Bronchial epithelial cell (primary cell): ENCODE measurements at regions not wholly inside any gene's neighbourhood (a gene's known extent, or its start where the extent isn't known, plus 50 kb on each side); places are given as distances from the start of the nearest gene placed in this dataset.

ENCODE experiments used
- DNase-seq: peaks from one replicate; pipeline ENCODE4 v3.0.0-alpha.2; 2010; ENCODE audit warnings: low read depth
- FAIRE-seq: peaks from 2 replicates; lab custom pipeline; 2011; peaks lifted over from hg19 to GRCh38; lab: Jason Lieb, UNC
- H3K27me3 ChIP-seq: 2 replicates; pipeline ENCODE4 v1.5.1; 2011; ENCODE audit warnings: low read length; ENCODE audit not compliant: control insufficient read depth, insufficient read depth
- H3K36me3 ChIP-seq: 2 replicates; pipeline ENCODE4 v1.5.1; 2011; ENCODE audit warnings: low read length; ENCODE audit not compliant: control insufficient read depth, insufficient read depth
- H3K4me3 ChIP-seq: 2 replicates; pipeline ENCODE4 v1.5.1; 2011; ENCODE audit warnings: mild to moderate bottlenecking, low read depth, low read length, control low read depth
- TF ChIP-seq, protein P1 (sequence below): IDR thresholded peaks from 2 replicates; pipeline ENCODE4 v1.5.1; 2011; ENCODE audit warnings: mild to moderate bottlenecking, moderate library complexity, low read length, control low read depth, inconsistent platforms; ENCODE audit not compliant: insufficient read depth, severe bottlenecking

DNA sequence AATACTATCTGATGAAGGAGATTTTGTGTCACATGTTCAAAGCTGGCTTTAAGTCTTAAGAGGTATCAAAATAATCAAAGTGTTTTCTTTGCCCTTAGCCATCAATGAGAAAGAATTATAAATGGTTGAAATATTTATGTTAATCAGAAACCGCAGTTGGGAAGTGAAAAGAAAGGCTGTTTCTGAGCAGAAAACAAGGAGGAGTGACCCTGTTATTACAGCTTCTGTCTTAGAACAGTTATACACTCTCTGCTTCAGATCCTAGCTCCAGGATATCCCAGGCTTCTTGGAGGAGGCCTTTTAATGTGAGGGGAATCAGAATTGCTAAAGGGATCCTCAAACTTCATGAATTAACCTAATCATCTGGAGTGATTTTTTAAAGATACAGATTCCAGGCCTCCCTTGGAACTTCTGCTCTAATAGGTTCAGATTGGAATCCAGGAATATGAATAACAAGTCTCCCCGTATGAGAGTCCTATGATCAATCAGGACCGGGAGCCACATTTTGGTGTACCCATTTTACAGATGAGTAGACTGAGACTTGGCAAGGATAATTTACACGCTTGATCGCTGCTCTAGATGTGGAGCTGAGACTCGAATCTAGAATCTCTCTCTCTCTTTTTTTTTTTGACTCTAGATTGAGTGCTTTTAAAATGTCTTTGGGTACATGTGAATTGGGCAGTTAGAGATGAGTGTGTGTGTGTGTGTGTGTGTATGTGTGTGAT, 50.8 kb upstream of the JAG1 start:
- TF ChIP-seq, protein P1, sequence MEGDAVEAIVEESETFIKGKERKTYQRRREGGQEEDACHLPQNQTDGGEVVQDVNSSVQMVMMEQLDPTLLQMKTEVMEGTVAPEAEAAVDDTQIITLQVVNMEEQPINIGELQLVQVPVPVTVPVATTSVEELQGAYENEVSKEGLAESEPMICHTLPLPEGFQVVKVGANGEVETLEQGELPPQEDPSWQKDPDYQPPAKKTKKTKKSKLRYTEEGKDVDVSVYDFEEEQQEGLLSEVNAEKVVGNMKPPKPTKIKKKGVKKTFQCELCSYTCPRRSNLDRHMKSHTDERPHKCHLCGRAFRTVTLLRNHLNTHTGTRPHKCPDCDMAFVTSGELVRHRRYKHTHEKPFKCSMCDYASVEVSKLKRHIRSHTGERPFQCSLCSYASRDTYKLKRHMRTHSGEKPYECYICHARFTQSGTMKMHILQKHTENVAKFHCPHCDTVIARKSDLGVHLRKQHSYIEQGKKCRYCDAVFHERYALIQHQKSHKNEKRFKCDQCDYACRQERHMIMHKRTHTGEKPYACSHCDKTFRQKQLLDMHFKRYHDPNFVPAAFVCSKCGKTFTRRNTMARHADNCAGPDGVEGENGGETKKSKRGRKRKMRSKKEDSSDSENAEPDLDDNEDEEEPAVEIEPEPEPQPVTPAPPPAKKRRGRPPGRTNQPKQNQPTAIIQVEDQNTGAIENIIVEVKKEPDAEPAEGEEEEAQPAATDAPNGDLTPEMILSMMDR, result no peak
- FAIRE-seq (no peak), DNase-seq (no peak)
- no peak overlapping the region for H3K4me3 ChIP-seq
- H3K36me3 ChIP-seq, result no peaks in the 10 kb centered on the region
- no peaks in the 10 kb centered on the region for H3K27me3 ChIP-seq

DNA sequence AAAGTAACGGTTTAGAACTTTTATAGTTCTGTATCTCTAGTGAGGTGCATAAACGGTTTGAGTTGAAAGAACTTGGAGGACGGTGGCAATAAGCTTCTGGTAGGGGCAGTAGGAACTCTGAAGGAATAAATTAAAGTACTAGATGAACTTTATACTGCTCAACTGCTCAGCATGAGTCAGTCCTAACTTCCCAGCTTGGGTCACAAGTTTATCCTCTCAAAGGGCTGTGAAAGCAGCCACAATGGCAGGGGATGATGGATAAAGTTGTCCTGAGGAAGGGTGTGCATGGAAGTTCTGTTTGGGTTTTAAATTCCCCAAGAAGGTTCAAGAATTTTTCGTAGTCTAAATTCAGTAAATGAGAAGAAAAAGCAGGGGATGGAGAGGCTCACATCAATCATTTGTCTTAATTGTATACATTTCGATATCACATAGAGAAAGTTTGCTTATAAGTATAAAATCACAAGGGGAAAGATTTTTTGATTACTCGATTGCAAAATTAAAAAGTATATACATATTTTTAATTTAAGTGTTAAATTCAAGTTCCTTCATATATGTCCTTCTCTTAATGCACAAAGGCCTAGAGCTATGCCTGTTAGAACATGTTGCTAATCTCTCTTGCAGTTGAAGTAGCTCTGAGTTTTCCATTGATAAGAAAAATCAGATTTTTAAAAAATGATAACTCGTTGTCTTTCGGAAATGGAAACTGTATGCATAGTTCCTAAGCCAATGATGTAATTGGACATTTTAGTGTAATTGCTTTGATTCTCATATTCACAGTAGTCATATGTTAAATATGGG, 55.3 kb upstream of the JAG1 start:
- TF ChIP-seq, protein P1, result no peak
- FAIRE-seq (no peak), DNase-seq (peak; percentile 66)
- Histone ChIP-seq H3K27me3 (no peaks in the 10 kb centered on the region), H3K4me3 (no peak overlapping the region), H3K36me3 (no peaks in the 10 kb centered on the region)

DNA sequence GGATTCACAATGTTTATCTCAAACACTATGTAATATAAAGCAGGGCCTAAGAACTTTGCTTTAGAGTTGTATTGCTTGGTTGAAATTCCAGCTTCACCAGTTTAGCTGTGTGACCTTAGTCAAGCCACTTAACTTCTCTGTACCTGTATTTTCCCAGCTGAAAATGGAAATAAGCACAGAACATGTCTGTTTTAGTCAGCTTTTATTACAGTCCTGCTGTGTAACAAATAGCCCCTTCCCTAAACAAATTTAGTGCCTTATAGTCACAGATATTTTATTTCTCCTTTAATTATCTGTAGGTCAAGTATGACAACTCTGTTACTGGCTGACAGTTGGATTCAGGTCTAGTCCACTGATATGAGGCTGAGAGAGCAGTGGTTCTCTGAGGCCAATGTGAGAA, 56.0 kb upstream of the JAG1 start:
- Histone ChIP-seq H3K4me3 (no peak overlapping the region), H3K36me3 (no peaks in the 10 kb centered on the region), H3K27me3 (no peaks in the 10 kb centered on the region)
- no peak for FAIRE-seq
- TF ChIP-seq, protein P1, result no peak
- no peak for DNase-seq

DNA sequence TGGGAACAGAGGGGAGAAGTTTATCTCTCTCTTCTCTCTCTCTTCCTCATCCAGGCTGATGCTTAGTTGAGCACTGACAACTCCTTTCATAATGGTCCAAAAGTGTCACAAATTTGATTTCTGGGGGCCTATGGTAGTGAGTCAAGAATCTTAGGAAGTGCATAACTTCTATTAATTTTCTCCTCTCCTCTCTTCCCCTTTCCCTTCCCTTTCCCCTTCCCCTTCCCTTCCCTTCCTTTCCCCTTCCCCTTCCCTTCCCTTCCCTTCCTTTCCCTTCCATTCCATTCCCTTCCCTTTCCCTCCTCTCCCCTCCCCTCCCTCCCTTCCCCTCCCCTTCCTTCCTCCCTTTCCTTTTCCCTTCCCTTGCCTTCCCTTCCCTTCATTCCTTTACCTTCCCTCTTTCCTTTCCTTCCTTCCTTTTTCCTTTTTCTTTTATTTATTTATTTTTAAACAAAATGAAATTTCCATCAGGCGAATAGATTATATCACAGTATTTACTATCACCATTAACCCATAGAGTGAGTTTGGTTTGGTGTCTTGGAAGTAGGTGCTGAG, 56.9 kb upstream of the JAG1 start:
- FAIRE-seq, result no peak
- Histone ChIP-seq H3K27me3 (no peaks in the 10 kb centered on the region), H3K36me3 (no peaks in the 10 kb centered on the region), H3K4me3 (no peak overlapping the region)
- TF ChIP-seq, protein P1, result no peak
- no peak for DNase-seq

DNA sequence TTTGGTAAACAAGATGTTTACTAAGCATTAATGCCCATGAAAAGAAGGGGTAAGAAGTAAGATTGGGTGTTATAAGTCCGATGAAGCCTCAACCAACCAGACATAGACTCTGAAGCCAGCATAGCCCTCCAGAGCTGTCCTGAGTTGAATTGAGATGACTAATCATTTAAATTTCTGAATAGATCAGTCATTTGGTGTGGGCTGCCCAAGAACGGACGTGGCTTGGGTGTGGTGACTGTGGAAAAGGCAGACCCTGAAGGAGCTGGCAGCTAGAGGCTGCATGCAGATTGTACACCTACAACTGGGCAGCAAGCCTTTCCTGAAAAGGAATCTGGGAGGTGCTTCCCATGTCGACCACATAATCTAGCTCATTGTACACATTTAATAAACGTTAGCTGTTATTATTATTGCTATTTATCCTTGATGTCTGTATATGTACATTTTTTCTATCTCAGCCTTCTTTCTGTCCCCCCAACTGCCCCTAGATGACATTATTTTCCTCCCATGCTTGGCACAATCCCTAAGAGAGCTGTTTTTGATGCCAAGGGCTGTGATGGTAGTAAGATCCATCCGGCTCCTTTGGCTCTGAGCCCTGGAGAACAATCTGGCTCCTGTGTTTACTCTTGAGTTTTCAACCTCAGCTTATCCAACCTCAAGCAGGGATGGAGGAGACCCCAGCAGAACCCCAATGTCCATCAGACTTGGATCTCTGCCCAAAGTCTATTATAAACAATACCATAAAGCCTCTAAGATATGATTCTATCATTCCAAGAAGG, 57.6 kb upstream of the JAG1 start:
- Histone ChIP-seq H3K27me3 (no peaks in the 10 kb centered on the region), H3K4me3 (no peak overlapping the region), H3K36me3 (no peaks in the 10 kb centered on the region)
- no peak for FAIRE-seq
- TF ChIP-seq, protein P1, result no peak
- peak; percentile 93 for DNase-seq
